Chondrocyte (in vitro differentiated cells): ENCODE measurements at regions not wholly inside any gene's neighbourhood (a gene's known extent, or its start where the extent isn't known, plus 50 kb on each side); places are given as distances from the start of the nearest gene placed in this dataset.

Experiments
- DNase-seq: peaks from one replicate; pipeline ENCODE4 v3.0.0; 2021; ENCODE audit warnings: mixed read lengths, low spot score
- H3K27ac Mint-ChIP-seq: one replicate; pipeline ENCODE4 v1.8.0; 2021; ENCODE audit warnings: mild to moderate bottlenecking, moderate library complexity, mixed read lengths; ENCODE audit not compliant: unreplicated experiment
- H3K27me3 Mint-ChIP-seq: 2 replicates; pipeline ENCODE4 v1.8.0; 2021; ENCODE audit warnings: low read depth, mixed read lengths
- H3K36me3 Mint-ChIP-seq: 2 replicates; pipeline ENCODE4 v1.8.0; 2021; ENCODE audit warnings: low read depth, mixed read lengths
- H3K4me1 Mint-ChIP-seq: 2 replicates; pipeline ENCODE4 v1.8.0; 2021; ENCODE audit warnings: low read depth, mild to moderate bottlenecking, mixed read lengths
- H3K4me3 Mint-ChIP-seq: one replicate; pipeline ENCODE4 v1.8.0; 2021; ENCODE audit warnings: mild to moderate bottlenecking, moderate library complexity, mixed read lengths; ENCODE audit not compliant: unreplicated experiment
- H3K9me3 Mint-ChIP-seq: 2 replicates; pipeline ENCODE4 v1.8.0; 2021; ENCODE audit warnings: low read depth, mixed read lengths
- TF ChIP-seq, protein P1 (sequence below): fragments of 200-600 bp; sonication (generic); IDR thresholded peaks from 2 replicates; pipeline ENCODE4 v1.5.0; 2021; ENCODE audit warnings: antibody characterized with exemption, mild to moderate bottlenecking, moderate library complexity

DNA sequence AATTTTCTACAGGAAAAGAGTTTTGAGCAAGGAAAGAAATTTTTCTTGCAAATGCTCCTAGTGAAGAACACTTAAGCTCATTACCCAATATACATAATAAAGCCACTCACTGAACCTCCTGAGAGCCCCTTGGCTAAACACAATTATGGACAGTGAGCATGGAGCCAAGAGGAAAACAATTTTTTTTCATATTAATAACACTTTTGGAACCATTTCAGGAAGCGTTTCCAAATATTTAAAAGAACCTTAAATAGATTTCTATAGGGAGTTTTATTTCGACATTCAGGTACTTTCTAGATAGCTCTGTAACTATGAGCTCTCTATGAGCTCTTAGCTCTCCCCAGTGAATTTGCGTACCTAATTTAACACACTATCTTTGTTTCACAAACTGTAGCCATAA, 581.1 kb downstream of the ZNF385D start:
- no peaks in the 10 kb centered on the region for H3K36me3 Mint-ChIP-seq
- DNase-seq, result no peak
- H3K4me1 Mint-ChIP-seq, result no peaks in the 10 kb centered on the region
- H3K9me3 Mint-ChIP-seq, result no peaks in the 10 kb centered on the region
- H3K27ac Mint-ChIP-seq, result no peak overlapping the region
- H3K4me3 Mint-ChIP-seq, result no peak overlapping the region
- TF ChIP-seq, protein P1, sequence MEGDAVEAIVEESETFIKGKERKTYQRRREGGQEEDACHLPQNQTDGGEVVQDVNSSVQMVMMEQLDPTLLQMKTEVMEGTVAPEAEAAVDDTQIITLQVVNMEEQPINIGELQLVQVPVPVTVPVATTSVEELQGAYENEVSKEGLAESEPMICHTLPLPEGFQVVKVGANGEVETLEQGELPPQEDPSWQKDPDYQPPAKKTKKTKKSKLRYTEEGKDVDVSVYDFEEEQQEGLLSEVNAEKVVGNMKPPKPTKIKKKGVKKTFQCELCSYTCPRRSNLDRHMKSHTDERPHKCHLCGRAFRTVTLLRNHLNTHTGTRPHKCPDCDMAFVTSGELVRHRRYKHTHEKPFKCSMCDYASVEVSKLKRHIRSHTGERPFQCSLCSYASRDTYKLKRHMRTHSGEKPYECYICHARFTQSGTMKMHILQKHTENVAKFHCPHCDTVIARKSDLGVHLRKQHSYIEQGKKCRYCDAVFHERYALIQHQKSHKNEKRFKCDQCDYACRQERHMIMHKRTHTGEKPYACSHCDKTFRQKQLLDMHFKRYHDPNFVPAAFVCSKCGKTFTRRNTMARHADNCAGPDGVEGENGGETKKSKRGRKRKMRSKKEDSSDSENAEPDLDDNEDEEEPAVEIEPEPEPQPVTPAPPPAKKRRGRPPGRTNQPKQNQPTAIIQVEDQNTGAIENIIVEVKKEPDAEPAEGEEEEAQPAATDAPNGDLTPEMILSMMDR, result no peak
- H3K27me3 Mint-ChIP-seq, result no peaks in the 10 kb centered on the region

DNA sequence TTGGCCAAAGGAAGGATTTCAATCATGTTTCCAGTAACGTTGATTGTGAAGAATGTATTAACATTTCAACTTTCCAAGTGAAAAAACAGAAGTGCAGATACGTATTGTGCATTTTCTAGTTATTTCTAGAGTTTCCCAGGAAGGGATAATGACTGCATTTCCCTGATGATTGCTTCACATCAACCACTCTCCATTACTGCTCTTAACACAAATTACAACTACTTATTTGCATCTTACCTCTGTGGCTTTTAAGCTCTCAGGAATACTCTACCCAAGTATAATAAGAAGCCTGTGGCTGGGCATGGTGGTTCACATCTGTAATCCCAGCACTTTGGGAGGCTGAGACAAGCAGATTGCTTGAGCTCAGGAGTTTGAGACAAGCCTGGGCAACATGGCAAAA, 582.5 kb downstream of the ZNF385D start:
- Mint-ChIP-seq H3K9me3 (no peaks in the 10 kb centered on the region), H3K4me3 (no peak overlapping the region), H3K4me1 (no peaks in the 10 kb centered on the region), H3K36me3 (no peaks in the 10 kb centered on the region), H3K27me3 (no peaks in the 10 kb centered on the region), H3K27ac (no peak overlapping the region)
- TF ChIP-seq, protein P1, result no peak
- DNase-seq, result no peak

DNA sequence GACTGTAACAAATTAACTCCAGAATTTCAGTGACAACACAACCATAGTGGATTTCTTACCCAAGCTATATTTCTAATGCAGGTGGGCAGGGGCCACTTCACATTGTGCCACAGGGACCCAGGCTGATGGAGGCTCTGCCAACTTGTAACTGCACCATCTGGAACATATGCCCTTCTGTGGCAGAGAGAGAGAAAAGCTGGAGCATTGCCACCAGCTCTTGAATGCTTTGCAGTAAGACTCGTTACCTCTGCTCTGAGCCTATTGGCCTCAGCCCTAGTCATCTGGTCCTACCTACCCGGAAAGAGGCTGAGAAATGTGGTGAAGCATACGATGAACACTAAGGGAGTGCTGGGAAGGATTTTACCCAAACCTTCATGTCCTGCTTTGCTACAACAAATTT, 587.1 kb downstream of the ZNF385D start:
- H3K27me3 Mint-ChIP-seq, result no peaks in the 10 kb centered on the region
- H3K9me3 Mint-ChIP-seq, result peaks cover 2% of the 10 kb centered on the region
- TF ChIP-seq, protein P1, result no peak
- DNase-seq, result no peak
- no peak overlapping the region for H3K4me3 Mint-ChIP-seq
- peaks cover 3% of the 10 kb centered on the region for H3K4me1 Mint-ChIP-seq
- no peaks in the 10 kb centered on the region for H3K36me3 Mint-ChIP-seq
- no peak overlapping the region for H3K27ac Mint-ChIP-seq

DNA sequence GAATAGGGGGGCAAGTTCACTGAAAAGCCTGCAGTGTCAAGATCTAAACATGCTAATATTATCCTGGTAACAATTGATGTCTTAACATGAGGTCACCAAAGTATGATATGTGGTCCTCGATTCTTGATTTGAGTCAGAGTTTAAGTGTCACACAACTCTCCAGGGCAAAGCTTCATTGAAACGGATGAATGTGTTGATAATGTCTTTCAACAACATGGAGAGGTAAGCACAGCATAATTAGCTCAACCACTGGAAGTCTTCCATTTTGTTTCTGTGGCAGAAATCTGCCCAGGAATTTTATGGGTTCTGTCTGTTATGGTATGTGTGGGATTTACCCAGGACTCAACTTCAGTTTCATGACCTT, 591.5 kb downstream of the ZNF385D start:
- TF ChIP-seq, protein P1, result no peak
- H3K36me3 Mint-ChIP-seq, result no peaks in the 10 kb centered on the region
- H3K27me3 Mint-ChIP-seq, result no peaks in the 10 kb centered on the region
- peaks cover 6% of the 10 kb centered on the region for H3K4me1 Mint-ChIP-seq
- no peak for DNase-seq
- H3K4me3 Mint-ChIP-seq, result no peak overlapping the region
- H3K9me3 Mint-ChIP-seq, result peaks cover 11% of the 10 kb centered on the region
- no peak overlapping the region for H3K27ac Mint-ChIP-seq

DNA sequence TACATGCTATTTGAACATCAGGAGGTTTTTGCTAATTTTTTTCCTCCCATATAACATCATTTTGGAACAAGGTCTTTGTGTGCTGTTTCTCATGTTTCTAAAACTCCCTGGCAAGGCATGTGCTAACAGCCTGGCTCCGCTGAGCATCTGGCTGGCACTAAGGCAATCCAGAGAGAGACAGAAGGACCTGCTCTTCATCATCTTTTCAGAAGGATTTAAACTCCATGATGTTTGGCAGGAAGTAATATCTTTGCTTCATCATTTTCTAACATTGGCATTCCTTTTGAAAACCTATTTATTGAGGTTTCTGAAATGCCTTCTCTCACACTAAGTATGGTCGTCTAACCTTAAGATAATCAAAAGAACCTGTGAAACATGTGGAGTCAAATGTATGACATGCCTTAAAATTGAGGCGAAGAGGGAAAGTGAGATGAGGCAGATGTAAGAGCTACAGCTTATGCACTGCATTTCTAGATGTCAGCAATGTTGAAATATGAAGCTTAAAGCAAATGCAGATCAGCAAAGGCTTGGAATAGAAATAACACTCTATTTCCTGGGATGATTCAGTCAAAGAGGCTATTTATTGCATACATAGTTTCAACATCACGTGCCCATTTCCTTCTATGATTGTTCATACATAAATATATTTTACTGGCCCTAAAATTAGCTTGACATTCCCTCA, 592.0 kb downstream of the ZNF385D start:
- Mint-ChIP-seq H3K4me1 (peaks cover 6% of the 10 kb centered on the region), H3K4me3 (no peak overlapping the region), H3K27me3 (no peaks in the 10 kb centered on the region), H3K36me3 (no peaks in the 10 kb centered on the region), H3K27ac (no peak overlapping the region), H3K9me3 (peaks cover 11% of the 10 kb centered on the region)
- no peak for DNase-seq
- TF ChIP-seq, protein P1, result no peak
